OCI-LY7 (cell line): ENCODE measurements at regions not wholly inside any gene's neighbourhood (a gene's known extent, or its start where the extent isn't known, plus 50 kb on each side); places are given as distances from the start of the nearest gene placed in this dataset.

ENCODE experiments used
- BruUV-seq: library from RNA; stranded (reverse); fragments of 400-500 nt; replicated peaks from 2 replicates; lab custom pipeline; 2021; lab: Mats Ljungman, UMichigan
- CTCF ChIA-PET: fragments of 300-600 bp; sonication (Branson Sonifier 250); formaldehyde crosslinking; loops from one replicate; lab custom pipeline; 2022; ENCODE audit warnings: antibody characterized with exemption; ENCODE audit not compliant: unreplicated experiment; lab: Charles Lee
- POLR2A ChIA-PET: fragments of 300-600 bp; sonication (Branson Sonifier 250); formaldehyde crosslinking; loops from one replicate; lab custom pipeline; 2022; ENCODE audit warnings: antibody characterized with exemption; lab: Charles Lee
- DNase-seq: peaks from one replicate; pipeline ENCODE4 v3.0.0-alpha.2; 2015; ENCODE audit warnings: low spot score
- H2AFZ ChIP-seq: fragments of 200-600 bp; sonication (generic), shearing (Covaris generic); 2 replicates; pipeline ENCODE4 v1.6.1; 2014; ENCODE audit warnings: mild to moderate bottlenecking, antibody characterized with exemption, low read length, moderate library complexity
- H3K27ac ChIP-seq: fragments of 200-600 bp; sonication (generic); 2 replicates; pipeline ENCODE4 v1.5.1; 2014; ENCODE audit warnings: mixed run types, low read depth, mild to moderate bottlenecking, moderate library complexity, low read length, inconsistent platforms; ENCODE audit not compliant: poor library complexity, severe bottlenecking
- H3K36me3 ChIP-seq: fragments of 200-600 bp; sonication (generic); 2 replicates; pipeline ENCODE4 v1.6.1; 2014; ENCODE audit warnings: mild to moderate bottlenecking, antibody characterized with exemption, low read length, moderate library complexity, mixed read lengths; ENCODE audit not compliant: insufficient read depth
- H3K4me1 ChIP-seq: fragments of 200-600 bp; sonication (generic); 2 replicates; pipeline ENCODE4 v1.5.1; 2014; ENCODE audit warnings: mild to moderate bottlenecking, low read length; ENCODE audit not compliant: insufficient read depth, poor library complexity, severe bottlenecking
- H3K4me2 ChIP-seq: fragments of 200-600 bp; sonication (generic); 2 replicates; pipeline ENCODE4 v1.6.1; 2014; ENCODE audit warnings: mild to moderate bottlenecking, low read length
- H3K4me3 ChIP-seq: fragments of 200-600 bp; sonication (generic); 2 replicates; pipeline ENCODE4 v1.5.1; 2014; ENCODE audit warnings: mild to moderate bottlenecking, low read depth, low read length; ENCODE audit not compliant: poor library complexity, severe bottlenecking
- H3K79me2 ChIP-seq: fragments of 200-600 bp; sonication (generic); 2 replicates; pipeline ENCODE4 v1.6.1; 2016; ENCODE audit warnings: low read depth, mild to moderate bottlenecking, low read length, moderate library complexity, mixed read lengths; ENCODE audit not compliant: insufficient read depth
- H3K9me2 ChIP-seq: fragments of 200-600 bp; sonication (generic); 2 replicates; pipeline ENCODE4 v1.6.1; 2016; ENCODE audit warnings: mild to moderate bottlenecking, low read length, mixed read lengths; ENCODE audit not compliant: insufficient read depth
- H3K9me3 ChIP-seq: fragments of 200-600 bp; sonication (generic); 2 replicates; pipeline ENCODE4 v1.6.1; 2014; ENCODE audit warnings: mild to moderate bottlenecking, mixed run types, low read length, mixed read lengths
- H4K20me1 ChIP-seq: fragments of 200-600 bp; sonication (generic); 2 replicates; pipeline ENCODE4 v1.6.1; 2014; ENCODE audit warnings: mild to moderate bottlenecking, antibody characterized with exemption, low read length, moderate library complexity, mixed read lengths; ENCODE audit not compliant: insufficient read depth
- EZH2phosphoT487 ChIP-seq: fragments of 200-600 bp; sonication (generic); IDR thresholded peaks from 2 replicates; pipeline ENCODE4 v1.6.1; 2018; ENCODE audit warnings: low read depth, borderline replicate concordance, mild to moderate bottlenecking, mixed run types, antibody characterized with exemption, low read length, moderate library complexity, mixed read lengths
- intact Hi-C: fragments of 100-400 bp; cut with micrococcal nuclease; formaldehyde crosslinking; loops from one replicate; pipeline ENCODE4 v1.10.0; 2022; ENCODE audit not compliant: unreplicated experiment
- TF ChIP-seq, protein P1 (sequence below): fragments of 200-600 bp; sonication (generic); conservative IDR thresholded peaks from 2 replicates; pipeline ENCODE4 v1.5.1; 2014; ENCODE audit warnings: mild to moderate bottlenecking, antibody characterized with exemption, low read length, moderate library complexity, mixed read lengths

DNA sequence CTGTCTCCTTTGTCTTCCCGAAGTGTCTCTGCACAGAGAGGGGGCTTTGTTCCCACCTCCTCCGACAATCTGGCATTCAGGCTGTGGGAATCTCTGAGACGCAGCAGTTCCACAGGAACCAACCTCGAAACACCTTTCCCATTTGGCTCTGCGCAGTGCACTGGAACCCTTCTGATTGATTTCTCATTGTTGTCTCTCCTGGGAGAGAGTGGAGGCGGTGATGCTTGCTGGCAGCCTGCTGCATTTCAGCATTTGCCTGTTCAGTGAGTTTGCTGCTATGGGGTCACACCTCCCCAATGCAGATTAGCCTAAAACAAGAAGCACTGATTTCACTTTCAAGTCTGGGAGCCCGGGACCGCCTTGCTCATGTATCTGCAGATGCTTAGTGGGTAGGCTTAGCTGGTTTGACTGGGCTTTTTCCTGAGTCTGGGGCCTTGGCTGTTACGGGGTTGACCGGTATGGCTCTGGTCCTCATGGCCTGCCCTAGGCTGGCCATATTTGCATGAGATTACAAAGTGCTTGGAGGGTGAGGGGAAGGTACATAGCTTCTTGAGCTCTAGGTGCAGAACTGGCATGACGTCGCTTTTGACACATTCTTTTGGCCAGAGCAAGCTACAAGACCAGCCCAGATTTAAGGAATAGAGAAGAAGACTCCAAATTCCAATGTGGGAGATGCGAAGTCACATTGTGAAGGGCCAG, 695.3 kb downstream of the PTPRU start:
- Histone ChIP-seq H3K79me2 (no peaks in the 10 kb centered on the region), H3K4me1 (no peaks in the 10 kb centered on the region), H3K9me2 (no peaks in the 10 kb centered on the region), H3K4me2 (no peak overlapping the region), H3K4me3 (no peak overlapping the region), H4K20me1 (no peaks in the 10 kb centered on the region), H3K36me3 (no peaks in the 10 kb centered on the region), H3K27ac (no peak overlapping the region), H3K9me3 (no peaks in the 10 kb centered on the region), H2AFZ (no peak overlapping the region)
- no peak for TF ChIP-seq EZH2phosphoT487
- TF ChIP-seq, protein P1, sequence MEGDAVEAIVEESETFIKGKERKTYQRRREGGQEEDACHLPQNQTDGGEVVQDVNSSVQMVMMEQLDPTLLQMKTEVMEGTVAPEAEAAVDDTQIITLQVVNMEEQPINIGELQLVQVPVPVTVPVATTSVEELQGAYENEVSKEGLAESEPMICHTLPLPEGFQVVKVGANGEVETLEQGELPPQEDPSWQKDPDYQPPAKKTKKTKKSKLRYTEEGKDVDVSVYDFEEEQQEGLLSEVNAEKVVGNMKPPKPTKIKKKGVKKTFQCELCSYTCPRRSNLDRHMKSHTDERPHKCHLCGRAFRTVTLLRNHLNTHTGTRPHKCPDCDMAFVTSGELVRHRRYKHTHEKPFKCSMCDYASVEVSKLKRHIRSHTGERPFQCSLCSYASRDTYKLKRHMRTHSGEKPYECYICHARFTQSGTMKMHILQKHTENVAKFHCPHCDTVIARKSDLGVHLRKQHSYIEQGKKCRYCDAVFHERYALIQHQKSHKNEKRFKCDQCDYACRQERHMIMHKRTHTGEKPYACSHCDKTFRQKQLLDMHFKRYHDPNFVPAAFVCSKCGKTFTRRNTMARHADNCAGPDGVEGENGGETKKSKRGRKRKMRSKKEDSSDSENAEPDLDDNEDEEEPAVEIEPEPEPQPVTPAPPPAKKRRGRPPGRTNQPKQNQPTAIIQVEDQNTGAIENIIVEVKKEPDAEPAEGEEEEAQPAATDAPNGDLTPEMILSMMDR = no peak
- DNase-seq = no peak
- no TSS peak for BruUV-seq
- ChIA-PET POLR2A (no interaction called here), CTCF (no interaction called here)
- intact Hi-C loops = no loop called here

DNA sequence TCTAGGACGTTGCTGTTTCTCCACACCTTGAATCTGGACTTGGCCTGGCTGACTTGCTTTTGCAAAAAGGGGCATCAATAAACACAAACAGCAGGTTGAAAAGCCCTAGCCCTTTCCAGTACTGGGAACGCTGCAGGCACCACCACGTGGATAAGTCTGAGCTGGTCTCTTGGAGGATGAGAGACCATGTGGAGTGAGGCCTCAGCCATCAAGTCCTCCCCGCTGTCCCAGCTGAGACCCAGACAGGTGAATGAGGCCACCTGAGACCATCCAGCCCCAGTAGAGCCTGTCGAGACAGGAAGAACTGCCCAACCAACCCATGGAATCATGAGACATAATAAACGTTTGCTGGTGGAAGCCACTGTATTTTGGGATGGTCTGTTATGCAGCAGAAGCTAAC, 688.7 kb downstream of the PTPRU start:
- DNase-seq = no peak
- H3K4me3 ChIP-seq = no peak overlapping the region
- ChIA-PET POLR2A (no interaction called here), CTCF (no interaction called here)
- no peaks in the 10 kb centered on the region for H3K36me3 ChIP-seq
- no peak overlapping the region for H3K4me2 ChIP-seq
- H3K27ac ChIP-seq = no peak overlapping the region
- H4K20me1 ChIP-seq = no peaks in the 10 kb centered on the region
- no peaks in the 10 kb centered on the region for H3K4me1 ChIP-seq
- no TSS peak for BruUV-seq
- no peak overlapping the region for H2AFZ ChIP-seq
- no peaks in the 10 kb centered on the region for H3K79me2 ChIP-seq
- no peaks in the 10 kb centered on the region for H3K9me3 ChIP-seq
- intact Hi-C loops = no loop called here
- no peaks in the 10 kb centered on the region for H3K9me2 ChIP-seq
- TF ChIP-seq, protein P1 = no peak
- no peak for TF ChIP-seq EZH2phosphoT487

DNA sequence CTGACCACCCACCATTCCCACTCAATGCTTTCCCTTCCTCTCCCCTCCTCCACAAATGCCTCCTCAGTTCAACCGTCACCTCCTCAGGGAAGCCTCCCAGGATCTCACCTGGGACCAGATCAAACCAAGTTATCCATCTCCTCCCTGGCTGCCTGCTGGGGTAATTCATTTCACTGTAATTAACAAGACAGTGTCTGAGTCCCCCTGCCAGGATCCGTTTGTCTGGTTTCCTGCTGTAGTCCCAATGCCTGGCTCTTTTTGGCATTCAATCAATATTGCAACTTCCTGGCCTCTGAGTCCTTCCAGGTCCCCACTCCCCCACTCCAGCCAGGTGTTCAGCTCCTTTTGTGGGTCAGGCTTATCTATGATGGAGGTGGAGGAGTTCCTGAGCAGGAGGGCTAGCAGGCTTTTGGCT, 687.7 kb downstream of the PTPRU start:
- no peak overlapping the region for H2AFZ ChIP-seq
- H3K9me3 ChIP-seq = no peaks in the 10 kb centered on the region
- H4K20me1 ChIP-seq = no peaks in the 10 kb centered on the region
- no TSS peak for BruUV-seq
- no peaks in the 10 kb centered on the region for H3K4me1 ChIP-seq
- intact Hi-C loops = no loop called here
- ChIA-PET POLR2A (no interaction called here), CTCF (no interaction called here)
- H3K36me3 ChIP-seq = no peaks in the 10 kb centered on the region
- no peak for TF ChIP-seq EZH2phosphoT487
- TF ChIP-seq, protein P1 = no peak
- H3K79me2 ChIP-seq = no peaks in the 10 kb centered on the region
- DNase-seq = no peak
- no peak overlapping the region for H3K4me2 ChIP-seq
- H3K9me2 ChIP-seq = no peaks in the 10 kb centered on the region
- no peak overlapping the region for H3K27ac ChIP-seq
- no peak overlapping the region for H3K4me3 ChIP-seq
